Stomach (tissue), 4 donors: ENCODE measurements at regions not wholly inside any gene's neighbourhood (a gene's known extent, or its start where the extent isn't known, plus 50 kb on each side); places are given as distances from the start of the nearest gene placed in this dataset.

ENCODE experiments used
- EP300 ChIP-seq: sonication (generic); formaldehyde crosslinking; IDR thresholded peaks from one replicate; pipeline ENCODE4 v1.6.1; 2017; ENCODE audit warnings: antibody characterized with exemption
- POLR2A ChIP-seq, 4 donors: fragments of 450-650 bp; IDR thresholded peaks; one replicate each; pipeline ENCODE4 v1.6.1; 2016; ENCODE audit warnings: antibody characterized with exemption in 4 of 4, control low read depth in 2 of 4, mild to moderate bottlenecking in 1 of 4, moderate library complexity in 1 of 4
- TF ChIP-seq, protein P1 (sequence below), 7 experiments: fragments of 450-650 bp in 4 of 7; fragments of 200-600 bp in 3 of 7; sonication (generic) in 3 of 7; IDR thresholded peaks; one replicate each; pipeline ENCODE4 v1.5.1; 2016 to 2019; ENCODE audit warnings: antibody characterized with exemption in 7 of 7, control low read depth in 2 of 7, mild to moderate bottlenecking in 1 of 7

DNA sequence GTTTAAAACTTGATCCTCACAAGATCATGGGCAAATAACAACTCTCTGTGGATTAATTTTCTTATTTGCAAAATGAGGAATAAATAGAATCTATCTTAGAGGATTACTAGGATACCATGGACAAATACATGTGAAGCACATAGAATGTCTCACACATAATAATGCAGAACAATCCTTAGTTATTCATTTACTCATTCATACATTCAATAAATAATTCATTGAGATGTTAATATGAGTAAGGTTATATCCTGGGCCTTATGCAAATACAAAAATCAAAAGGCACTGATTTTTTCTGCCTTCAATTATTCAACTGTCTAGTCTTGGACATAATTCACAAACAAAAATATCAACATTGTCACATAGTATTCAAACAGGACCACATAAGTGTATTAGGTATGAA is 654.1 kb downstream of the MECOM start:
- TF ChIP-seq, protein P1, sequence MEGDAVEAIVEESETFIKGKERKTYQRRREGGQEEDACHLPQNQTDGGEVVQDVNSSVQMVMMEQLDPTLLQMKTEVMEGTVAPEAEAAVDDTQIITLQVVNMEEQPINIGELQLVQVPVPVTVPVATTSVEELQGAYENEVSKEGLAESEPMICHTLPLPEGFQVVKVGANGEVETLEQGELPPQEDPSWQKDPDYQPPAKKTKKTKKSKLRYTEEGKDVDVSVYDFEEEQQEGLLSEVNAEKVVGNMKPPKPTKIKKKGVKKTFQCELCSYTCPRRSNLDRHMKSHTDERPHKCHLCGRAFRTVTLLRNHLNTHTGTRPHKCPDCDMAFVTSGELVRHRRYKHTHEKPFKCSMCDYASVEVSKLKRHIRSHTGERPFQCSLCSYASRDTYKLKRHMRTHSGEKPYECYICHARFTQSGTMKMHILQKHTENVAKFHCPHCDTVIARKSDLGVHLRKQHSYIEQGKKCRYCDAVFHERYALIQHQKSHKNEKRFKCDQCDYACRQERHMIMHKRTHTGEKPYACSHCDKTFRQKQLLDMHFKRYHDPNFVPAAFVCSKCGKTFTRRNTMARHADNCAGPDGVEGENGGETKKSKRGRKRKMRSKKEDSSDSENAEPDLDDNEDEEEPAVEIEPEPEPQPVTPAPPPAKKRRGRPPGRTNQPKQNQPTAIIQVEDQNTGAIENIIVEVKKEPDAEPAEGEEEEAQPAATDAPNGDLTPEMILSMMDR (IDR thresholded peaks at IDR 0.05), result no peak
- TF ChIP-seq EP300, result no peak
- no peak for TF ChIP-seq POLR2A (IDR thresholded peaks at IDR 0.05)
